ENCODE measurements at regions not wholly inside any gene's neighbourhood (a gene's known extent, or its start where the extent isn't known, plus 50 kb on each side); places are given as distances from the start of the nearest gene placed in this dataset.
"Not testable (repeated sequence)": the region's sequence is repeated elsewhere in the genome, so short reads cannot be mapped to it uniquely, and the experiment has no call there.

DNA sequence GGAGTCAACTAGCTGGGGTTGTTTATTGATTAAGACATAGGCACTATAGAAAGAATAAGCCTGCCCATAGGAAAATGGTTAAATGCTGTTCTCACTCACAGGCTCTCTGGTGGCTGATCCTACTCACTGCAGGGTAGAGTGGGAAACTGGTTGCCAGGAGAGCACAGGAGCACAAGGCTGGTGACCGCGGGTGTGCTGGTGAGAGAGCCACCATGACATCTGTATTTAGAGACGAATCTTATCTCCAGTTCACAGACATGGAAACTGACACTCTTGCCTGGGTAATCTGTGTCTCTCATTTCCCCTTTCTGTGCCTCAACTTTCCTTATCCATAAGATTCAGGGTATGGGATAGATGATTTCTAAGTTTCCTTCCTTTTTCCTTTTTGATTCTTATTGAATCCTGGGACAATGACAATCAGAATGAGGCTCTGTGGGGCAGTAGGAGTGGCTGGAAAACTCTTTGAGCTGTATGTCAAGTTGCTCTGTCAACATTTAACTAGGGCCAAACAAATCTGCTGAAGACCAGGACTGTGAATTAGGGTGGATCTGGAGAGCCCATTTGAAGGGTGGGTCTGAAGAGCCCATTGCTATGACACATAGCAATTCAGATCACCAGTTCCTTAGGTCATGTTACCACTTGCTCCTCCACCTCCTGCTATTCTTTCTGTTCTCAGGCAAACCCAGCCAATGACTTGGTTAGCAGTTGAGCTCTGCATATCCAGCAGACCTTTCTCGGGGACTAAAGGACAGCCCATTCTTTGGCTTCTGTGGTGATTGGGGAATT is 286.1 kb upstream of the TBL1XR1 start:
- no peak for DNase-seq

DNA sequence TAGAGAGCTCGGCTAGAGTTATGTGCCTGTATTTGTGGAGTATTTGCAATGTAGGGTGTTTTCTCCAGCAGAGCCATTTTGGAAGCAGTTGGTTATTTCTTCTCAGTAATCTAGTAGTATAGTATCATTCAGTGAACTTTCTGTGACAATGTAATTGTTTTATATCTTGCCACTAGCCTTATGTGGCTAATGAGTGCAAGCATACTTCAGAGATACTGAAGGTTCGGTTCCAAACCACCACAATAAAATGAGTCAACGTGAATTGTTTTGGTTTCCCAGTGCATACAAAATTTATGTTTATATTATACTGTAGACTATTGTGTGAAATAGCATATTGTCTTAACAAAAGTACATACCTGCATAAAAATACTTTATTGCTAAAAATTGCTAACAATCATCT is 286.9 kb upstream of the TBL1XR1 start:
- DNase-seq: no peak

DNA sequence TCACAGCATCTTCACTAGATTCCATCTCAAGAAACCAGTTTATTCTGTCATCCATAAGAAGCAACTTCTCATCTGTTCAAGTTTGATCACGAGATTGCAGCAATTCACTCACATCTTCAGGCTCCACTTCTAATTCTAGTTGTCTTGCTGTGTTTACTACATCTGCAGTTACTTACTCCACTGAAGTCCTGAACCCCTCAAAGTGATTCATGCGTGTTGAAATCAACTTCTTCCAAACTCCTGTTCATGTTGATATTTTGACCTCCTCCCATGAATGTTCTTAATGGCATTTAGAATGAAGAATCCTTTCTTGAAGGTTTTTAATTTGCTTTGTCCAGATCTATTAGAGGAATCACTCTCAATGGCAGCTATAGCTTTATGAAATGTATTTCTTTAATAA is 287.6 kb upstream of the TBL1XR1 start:
- DNase-seq: no peak

DNA sequence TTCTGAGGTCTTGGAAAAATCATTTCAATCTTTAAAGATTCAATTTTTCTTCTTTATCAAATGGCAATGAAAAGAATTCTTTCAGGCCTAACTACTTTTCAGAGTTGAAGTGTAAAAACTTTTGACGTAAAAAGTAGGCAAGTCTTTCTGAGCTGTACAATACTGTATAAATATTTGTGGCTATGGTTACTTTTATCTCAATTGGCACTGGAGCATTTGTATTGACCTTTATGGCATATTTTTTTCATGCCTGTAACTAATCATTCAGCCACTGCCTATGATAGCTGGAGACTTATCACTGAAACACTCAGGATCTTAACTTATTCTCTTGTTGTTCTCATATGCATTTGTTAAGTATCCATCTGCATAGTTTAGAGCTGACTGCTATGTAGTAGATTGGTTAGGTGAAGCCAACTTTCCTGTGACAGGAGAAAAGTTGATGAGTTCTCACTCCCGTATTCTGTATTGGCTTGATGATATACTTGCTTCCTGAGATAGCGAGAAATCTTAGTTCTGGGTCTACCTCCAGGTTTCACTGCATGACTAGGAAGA is 290.4 kb upstream of the TBL1XR1 start:
- DNase-seq: no peak

DNA sequence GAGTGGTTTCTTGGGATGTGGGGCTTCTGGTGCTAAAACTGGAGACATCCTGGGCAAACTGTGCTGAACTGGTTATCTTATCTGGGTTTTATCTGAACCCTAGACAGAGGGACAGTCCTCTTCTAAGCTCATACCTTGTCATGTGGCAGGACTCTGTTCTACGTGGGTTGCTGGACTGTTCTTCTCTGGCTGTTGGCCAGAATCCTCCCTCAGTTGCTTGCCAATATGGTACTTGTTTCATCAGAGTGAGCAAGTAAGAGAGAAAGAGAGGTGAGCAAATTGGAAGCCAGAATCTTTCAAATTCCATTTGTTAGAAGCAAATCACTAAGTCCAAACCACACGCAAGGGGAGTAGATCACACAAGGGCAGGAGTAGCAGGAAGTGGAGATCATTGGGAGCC is 291.5 kb upstream of the TBL1XR1 start:
- no peak for DNase-seq

DNA sequence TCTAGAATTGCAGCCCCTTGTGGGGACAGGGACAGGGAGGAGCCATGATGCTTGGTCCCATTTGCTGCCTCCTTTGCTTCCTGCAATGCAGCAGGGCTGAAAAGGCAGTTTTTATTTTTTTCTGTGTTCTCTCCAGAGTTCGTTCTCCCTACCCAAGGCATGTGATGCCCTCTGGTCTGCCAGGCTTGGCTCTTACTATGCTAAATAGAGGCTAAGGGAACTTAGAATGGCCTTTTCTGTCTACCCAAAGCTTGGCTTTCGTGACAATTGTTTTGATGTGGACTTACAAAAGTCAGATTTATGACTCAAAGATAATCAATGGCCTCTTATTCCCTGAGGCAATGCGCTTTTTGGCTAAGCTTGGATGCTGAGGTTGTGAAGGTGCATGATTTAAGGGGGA is 293.3 kb upstream of the TBL1XR1 start:
- no peak for DNase-seq

DNA sequence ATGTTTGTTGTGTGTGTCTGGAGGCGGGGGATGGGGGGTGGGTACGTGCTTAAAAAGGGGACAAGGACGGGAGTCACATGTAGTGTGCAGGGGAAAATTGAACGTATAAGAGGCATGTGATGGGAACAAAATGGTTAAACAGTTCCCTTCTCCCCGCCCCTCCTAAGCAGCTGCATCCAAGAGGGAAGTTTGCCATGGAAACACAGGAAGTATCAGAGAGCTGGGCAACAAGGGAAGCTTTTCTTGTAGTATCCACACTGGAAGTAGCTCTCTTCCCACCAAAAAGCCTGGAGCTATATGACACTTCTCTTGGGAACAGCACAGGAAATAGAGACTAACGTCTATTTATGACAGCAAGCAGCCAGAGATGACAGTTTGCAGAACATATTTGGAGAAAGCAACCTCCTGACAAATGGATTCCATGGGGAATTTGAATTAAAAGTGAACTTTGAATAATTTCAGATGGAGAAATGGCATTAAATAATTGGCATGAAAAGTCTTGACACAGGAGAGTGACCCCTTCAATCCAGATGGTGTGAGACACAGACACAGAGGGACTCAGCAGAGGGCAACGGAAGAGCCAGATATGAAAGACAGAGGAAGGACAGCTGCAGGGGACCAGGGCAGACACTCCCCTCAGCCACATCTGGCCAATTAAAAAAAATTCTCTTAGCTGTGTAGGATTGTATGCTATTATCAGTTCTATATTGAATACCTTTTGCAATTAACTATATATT is 294.2 kb upstream of the TBL1XR1 start:
- no peak for DNase-seq

DNA sequence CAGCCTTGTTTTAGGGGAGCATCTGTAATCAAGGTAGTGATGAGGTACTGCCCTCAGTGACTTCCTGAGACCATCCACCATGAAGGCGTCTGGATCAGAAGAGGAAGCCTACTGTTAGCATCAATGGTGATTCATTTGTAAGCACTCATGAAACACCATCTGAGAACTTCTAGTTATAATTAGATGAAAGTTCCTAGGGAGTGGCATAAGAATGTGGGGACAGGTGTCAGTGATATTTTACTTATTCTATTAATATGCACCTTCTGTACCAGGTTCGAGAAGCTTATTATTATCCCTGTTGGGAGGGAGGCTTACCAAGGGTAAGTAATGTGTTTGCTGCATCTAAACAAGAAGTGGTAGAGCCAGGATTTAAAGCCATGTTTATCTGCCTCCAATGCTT is 295.8 kb upstream of the TBL1XR1 start:
- DNase-seq: no peak

DNA sequence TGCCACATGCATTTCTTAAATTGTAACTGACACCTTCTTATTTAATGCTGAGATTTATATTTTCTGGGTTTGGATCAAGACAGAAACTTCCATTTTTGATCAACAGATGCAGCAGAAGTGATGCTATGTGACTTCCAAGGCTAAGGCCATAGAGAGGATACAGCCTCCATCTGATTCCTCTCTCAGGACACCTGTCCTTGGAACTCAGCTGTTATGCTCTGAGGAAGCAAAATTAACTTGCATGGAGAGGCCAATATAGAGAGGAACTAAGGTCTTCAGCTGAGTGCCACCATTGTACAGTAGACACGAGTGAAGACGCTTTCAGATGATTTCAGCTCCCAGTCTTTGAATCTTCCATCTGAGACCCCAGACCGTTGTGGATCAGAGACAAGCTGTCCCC is 296.9 kb upstream of the TBL1XR1 start:
- DNase-seq: no peak

DNA sequence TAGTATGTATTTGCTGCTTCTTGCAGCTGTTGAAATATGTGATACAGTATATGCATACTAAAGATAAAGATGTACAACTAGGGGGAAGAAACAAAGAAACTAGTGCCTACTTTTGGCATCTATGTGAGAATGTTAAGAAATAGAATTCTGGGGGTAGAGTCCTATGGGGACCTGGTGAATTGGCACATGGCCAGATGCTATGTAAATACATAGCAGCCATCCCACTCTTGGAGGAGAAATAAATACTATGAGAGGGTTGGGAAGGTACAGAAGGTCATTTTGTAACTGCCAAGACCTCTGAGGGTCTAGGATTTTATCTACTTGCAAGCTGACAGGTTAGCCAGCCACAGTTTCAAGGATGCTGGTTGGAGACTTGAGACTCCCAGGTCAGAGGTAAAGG is 298.3 kb upstream of the TBL1XR1 start:
- no peak for DNase-seq

DNA sequence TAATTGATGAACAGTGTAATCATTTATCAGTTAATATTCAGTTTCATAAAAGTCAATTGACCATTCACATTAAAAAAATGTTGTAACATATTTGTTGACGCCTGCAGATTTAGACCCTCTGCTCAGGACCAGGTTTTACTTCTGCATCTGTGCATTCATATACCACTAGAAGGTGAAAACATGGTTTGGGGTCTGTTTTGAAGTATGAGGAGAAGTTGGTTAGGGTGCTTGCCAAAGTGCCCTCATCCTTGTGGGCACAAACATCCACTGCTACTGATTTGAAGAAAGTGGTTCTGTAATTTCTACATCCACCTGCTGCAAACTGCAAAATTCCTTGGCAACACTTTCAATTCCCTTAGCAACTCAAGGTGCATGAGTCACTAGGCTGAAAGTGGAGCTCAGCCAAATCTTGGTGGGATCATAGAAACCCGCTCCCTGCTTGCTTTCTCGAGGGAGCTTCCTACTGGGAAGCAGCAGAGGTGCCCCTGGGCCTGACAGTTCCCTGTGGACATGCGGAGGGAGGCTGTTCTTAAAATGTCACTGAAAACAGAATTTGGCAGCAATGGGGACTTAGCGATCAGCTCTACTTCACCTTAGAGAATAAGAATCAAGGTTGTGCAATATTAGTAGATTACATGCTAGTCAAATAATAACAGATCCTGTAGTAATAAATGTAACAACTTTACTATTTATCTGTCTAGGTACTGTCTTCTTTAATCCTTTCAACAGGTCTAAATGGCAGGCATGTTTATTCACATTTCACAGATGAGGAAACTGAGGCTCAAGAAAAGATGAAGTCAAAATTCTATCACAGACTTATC is 301.0 kb upstream of the TBL1XR1 start:
- DNase-seq: no peak

DNA sequence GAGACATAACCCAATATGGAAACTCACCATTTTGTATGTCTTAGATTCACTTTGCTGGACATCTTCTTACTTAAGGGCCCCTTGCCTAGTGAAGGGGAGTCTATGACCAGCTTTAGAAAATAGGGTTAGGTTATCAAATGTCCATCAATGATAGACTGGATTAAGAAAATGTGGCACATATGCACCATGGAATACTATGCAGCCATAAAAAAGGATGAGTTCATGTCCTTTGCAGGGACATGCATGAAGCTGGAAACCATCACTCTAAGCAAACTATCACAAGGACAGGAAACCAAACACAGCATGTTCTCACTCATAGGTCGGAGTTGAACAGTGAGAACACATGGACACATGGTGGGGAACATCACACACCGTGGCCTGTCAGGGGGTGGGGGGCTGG is 301.8 kb upstream of the TBL1XR1 start:
- DNase-seq: not testable (repeated sequence)

DNA sequence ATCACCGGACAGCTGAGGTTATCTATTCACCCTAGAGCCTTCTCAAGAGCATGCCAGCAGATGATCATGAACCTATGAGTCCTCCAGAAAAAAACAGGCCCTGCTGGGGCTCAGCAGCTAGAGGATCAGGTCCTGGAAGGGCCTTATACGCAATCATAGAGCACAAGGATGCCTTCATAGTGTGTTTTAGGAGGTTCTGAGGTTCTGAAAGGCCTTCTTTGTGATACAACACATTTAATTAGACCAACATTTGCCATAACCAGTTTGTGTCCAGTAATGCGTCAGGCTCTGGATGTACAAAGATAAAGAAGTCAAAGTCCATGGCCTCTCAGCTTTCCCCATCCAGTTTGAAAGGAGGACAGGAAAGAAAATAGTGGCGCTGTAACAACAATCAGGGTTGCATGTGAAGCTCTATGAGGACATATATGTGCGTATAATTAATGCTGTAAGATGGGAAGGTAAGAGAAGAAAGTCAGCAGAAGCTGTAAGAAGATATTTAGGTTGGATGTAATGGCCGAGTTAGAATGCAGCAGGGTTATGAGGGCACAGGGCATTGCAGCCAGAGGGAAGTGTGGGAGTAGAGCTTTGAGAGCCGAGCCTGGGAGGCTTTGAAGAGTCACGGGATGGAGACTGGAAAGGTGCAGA is 302.6 kb upstream of the TBL1XR1 start:
- no peak for DNase-seq

DNA sequence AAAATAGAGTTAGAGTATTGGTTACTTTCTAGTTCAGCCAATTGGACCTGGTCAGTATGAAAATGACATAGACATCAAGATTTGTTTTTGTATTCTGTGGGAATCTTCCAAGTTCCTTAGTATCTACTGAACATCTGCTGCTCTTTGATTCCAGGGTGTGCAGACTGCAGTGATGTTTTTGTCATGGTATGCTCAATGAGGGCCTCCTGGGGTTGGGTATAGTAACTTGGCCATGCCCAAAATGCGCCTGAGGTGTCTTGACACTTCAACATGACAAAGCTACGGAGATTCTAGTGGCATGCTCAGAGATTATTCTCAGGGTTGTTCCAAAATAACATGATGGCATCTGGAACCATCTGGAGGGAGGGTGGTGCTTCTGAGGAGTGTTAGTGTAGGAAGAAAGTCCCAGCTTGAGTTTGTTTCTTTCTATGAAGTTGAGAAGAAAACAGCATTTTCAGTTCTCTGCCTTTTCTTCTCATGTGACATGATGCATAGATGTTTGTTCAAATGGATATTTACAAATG is 313.5 kb upstream of the TBL1XR1 start:
- no peak for DNase-seq

DNA sequence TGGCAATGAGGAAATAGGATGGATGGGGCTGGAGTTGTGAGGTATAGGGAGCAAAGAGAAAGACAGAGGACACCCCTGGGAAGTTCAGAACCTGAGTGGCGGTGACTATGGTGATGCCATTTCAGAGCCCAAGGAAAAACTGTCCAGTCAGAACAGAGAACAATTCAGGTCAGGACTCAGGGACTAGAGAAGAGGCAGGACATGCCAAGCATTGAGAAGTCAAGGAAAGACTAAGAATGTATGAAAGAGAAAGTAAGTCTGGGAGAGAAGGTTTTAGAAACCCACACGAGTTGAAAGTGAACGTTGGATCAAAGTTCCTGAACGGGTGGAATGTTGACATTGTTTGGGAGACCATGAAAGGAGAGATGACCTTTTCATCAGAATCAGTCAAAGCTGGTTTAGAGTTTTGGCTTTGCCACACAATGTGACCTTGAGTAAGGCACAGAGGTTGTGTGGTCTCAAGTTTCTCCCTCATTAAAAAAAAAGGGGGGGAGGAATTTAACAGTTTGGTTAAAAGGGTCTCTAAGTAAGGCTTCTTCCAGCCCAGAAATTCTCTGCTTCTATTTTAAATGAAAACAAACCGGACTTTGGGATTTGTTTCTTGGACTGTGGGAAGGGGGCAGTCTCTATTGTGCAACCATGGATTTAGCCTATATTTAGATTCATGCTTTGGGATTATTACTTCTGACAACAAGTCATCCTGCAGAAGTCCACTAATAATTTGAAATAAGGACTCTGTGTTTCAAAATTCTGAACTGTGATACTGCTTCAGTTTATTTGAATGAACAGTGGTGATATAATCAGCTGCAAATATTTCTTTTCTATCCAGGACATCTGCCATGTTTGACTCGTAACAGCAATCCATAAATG is 315.9 kb upstream of the TBL1XR1 start:
- no peak for DNase-seq

DNA sequence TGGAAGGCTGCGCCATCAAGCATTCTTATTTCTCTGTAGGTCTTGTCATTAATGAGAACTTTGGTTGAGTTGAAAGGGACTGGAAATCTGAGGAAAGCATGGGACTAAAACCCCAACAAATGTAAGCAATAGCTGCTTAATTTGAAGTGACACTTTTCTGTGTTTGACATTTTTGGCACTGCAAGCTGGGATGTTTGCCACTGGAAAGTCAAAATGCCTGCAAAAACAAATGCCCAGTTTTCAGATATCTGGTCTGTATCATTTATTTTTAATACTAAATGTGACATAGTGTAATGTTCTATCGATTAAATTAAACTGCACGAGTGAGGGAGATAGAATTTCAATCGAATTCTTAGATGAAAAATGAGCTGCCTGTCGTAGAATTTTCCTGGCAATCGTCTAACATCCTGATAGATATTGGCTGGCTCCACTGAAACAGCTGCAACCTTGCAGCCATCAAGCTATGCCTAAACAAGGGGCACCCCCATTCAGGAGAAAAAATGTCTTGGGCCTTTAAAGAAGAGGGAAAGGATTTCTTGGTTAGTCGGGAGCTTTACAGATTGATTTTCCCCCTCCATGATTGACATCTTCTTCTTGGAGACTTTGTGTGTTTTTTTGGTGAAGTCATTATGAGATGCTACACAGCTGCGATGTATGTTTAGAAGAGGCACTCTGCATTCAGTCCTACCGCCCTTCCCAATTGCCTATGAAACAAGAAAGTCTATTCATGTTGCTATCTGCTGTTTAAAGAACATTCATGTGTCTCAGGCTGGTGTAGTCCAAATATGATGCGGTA is 316.7 kb upstream of the TBL1XR1 start:
- DNase-seq: no peak

DNA sequence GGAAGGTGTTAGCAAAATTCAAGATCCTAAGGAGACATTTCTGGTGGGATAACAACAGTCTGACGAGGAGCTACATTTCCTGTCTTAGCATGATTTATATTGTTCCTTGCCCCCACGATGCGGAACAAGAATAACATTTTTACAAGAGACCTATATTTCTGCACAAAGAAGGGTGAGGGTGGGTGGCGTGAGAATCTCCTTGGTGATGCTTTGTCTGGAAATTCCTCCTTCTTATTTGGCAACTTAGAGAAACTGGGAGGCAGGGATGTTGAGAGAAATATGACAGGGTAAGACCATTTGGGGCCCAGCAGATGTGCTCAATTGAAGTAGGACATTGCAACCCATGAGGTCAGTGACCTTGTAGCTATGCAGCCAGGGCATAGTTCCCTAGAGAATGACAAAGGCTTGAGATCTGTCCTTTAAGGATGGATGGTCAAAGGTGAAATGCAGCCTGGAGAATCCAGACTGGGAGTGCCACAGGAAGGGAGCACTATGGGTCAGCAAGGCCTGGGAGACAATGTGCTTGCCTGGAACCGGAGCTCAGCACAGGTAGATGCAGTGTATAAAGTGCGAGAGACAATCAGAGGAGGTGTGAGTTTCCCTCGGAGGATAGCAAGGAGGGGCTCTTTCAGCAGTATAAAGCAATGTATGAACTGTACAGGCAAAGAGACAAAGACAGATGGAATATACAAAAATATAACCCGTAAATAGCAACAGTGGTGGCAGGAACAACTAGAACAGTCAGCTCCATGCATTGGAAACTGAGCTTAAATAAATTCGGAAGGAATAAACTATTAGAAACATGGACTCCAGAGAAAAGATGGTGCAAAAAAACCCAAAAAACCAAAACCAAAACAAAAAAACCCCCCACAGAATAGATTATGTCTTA is 317.6 kb upstream of the TBL1XR1 start:
- no peak for DNase-seq

DNA sequence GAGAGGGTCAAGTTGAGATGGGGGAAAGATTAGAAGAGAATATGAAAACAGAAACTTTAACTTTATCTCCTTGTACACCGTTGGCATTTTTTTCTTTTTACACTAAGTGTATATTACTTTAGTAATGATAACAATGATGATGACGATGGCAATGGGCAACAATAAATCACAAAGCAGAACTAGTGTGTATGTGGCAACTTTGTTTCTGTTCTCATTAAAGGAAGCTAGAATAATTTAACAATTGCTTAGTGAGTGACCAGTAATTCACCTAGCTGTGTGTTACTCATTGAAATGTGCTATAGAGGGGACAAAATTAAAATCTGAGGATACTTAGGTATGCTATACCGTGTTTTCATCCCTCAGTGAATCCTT is 318.5 kb upstream of the TBL1XR1 start:
- no peak for DNase-seq

DNA sequence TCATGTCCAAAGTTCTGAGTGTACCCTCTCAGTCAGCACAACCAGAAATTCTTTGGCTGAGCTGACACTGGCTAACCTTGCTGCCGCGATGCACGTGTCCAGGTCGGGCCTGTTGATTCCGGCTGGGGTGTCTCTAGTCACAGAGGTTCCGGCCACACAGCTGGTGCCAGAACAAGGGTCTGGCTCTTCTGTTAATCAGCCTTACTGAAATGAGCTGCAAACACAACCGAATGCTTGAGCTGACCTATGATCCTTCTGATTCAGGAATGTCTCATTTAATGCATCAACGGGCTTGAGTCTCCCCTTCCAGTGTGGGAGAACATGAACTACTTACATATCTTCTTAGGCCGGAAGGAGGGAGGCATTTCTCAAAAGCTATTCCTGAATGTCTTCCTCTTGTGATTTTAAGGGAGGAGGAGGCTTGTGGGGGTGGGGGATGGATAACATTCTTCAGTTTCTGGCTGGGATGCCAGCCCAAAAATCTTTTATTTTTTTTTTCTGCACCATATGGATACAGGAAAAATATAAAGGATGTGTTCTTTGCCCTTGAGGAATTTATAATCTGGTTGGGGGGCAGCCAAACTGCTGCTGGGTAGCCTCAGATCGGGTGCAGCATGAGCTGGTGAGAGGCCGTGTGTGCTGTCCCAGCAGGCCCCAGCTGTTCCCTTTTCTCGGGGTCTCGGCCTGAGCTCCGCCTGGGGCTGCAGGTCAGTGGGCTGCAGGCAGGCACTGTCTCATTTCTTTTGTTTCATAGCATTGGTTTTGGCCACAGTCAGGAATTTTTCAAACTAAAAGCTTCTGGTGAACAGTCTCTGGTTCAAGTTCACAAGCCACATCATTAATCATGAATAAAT is 319.1 kb upstream of the TBL1XR1 start:
- no peak for DNase-seq
